Mucosa of stomach (tissue), 1 donor: ENCODE measurements at regions not wholly inside any gene's neighbourhood (a gene's known extent, or its start where the extent isn't known, plus 50 kb on each side); places are given as distances from the start of the nearest gene placed in this dataset.
"Not testable (repeated sequence)": the region's sequence is repeated elsewhere in the genome, so short reads cannot be mapped to it uniquely, and the experiment has no call there.

Experiments
- H3K27me3 ChIP-seq: one replicate; pipeline ENCODE4 v1.7.0; 2013; ENCODE audit warnings: mild to moderate bottlenecking, low read length; ENCODE audit not compliant: control insufficient read depth, insufficient read depth
- H3K36me3 ChIP-seq: one replicate; pipeline ENCODE4 v1.7.0; 2013; ENCODE audit warnings: low read length; ENCODE audit not compliant: control insufficient read depth, insufficient read depth
- H3K4me1 ChIP-seq: one replicate; pipeline ENCODE4 v1.7.0; 2013; ENCODE audit warnings: mild to moderate bottlenecking, low read length; ENCODE audit not compliant: control insufficient read depth, insufficient read depth
- H3K4me3 ChIP-seq: one replicate; pipeline ENCODE4 v1.7.0; 2013; ENCODE audit warnings: low read length
- H3K9ac ChIP-seq: one replicate; pipeline ENCODE4 v1.7.0; 2013; ENCODE audit warnings: mild to moderate bottlenecking, low read length, moderate library complexity
- H3K9me3 ChIP-seq: one replicate; pipeline ENCODE4 v1.7.0; 2013; ENCODE audit warnings: mild to moderate bottlenecking, low read length, moderate library complexity; ENCODE audit not compliant: control insufficient read depth
- donor health status: Pancreatic carcinoma.

DNA sequence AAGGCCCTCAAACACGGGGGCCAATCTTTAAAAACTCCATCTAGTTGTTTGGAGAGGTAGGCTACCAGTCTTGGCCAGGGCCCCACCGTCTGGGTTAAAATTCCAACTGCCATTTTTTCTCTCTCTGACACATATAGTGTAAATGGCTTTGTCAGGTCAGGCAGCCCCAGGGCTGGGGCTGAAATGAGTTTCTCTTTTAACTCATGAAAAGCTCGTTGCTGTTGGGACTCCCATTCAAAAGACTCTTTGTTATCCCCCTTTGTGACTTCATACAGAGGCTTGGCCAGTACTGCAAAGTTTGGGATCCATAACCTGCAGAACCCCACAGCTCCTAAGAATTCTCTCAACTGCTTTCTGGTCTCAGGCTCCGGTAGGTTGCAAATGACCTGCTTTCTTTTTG lies 99.4 kb upstream of the SLC1A4 start:
- H3K36me3 ChIP-seq: no peaks in the 10 kb centered on the region
- no peaks in the 10 kb centered on the region for H3K27me3 ChIP-seq
- H3K9ac ChIP-seq: no peak overlapping the region
- no peaks in the 10 kb centered on the region for H3K4me1 ChIP-seq
- no peaks in the 10 kb centered on the region for H3K9me3 ChIP-seq
- no peak overlapping the region for H3K4me3 ChIP-seq

- H3K9me3 ChIP-seq, H3K27me3 ChIP-seq, H3K9ac ChIP-seq, H3K36me3 ChIP-seq, H3K4me3 ChIP-seq: not testable (repeated sequence)
- H3K4me1 ChIP-seq: peaks cover 11% of the 10 kb centered on the region
These were observed 92.6 kb upstream of the SLC1A4 start for GRCh38 chr2:64896572-64896971.

DNA sequence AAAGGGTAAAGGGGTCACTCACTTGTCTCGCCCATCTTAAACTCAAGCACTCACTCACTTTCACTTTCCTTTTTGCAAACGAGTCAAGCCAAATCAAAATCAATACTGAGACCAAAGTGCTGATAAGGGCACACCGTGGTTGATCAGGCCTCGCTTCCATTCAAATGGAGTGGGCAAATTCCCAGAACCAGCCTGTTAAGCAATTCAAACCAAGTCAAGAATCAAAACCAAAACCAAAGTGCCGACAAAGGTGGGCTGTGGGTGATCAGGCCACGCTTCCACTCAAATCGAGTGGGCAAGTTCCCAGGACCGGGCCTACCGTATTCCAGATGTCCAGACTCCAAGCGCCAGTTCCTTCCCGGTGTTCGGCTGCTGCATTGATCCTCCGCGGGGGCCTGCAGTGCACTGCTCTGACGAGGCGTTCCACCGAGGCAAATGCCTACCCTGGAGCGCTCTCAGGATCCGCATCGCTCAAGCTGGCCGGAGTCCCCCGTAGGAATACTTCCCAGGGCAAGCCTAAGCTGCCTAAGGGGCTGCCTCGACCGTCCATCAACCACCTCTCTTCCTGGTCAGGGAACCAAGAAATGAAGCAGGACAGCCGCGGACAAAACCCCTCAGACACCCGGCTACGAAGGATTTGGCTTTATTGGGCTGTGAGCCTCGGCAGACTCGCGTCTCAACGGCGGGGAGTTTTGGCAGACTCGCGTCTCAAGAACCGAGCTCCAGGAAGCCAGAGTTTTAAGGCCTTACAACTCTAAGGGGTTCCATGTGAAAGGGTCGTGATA lies 89.9 kb upstream of the SLC1A4 start:
- H3K9me3 ChIP-seq: no peaks in the 10 kb centered on the region
- no peaks in the 10 kb centered on the region for H3K27me3 ChIP-seq
- no peak overlapping the region for H3K4me3 ChIP-seq
- peaks cover 21% of the 10 kb centered on the region for H3K4me1 ChIP-seq
- H3K36me3 ChIP-seq: no peaks in the 10 kb centered on the region
- no peak overlapping the region for H3K9ac ChIP-seq

DNA sequence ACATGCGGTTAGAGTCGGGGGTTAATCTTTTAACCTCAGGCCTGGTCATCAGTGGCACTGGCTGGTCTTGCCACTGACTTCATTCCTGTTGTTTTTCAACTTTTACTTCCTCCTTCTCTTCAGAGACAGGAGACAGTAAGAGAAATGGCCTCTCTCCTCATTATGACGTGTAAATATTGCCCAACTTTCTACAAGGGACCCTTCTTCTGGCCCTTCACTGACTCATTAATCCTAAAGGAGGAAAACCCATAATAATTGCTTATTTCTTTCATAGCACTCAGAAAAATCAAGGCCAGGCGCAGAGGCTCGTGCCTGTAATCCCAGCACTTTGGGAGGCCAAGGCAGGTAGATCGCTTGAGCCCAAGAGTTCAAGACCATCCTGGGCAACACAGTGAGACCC lies 89.3 kb upstream of the SLC1A4 start:
- H3K9me3 ChIP-seq, H3K4me3 ChIP-seq, H3K27me3 ChIP-seq, H3K36me3 ChIP-seq, H3K9ac ChIP-seq: not testable (repeated sequence)
- H3K4me1 ChIP-seq: peaks cover 26% of the 10 kb centered on the region

DNA sequence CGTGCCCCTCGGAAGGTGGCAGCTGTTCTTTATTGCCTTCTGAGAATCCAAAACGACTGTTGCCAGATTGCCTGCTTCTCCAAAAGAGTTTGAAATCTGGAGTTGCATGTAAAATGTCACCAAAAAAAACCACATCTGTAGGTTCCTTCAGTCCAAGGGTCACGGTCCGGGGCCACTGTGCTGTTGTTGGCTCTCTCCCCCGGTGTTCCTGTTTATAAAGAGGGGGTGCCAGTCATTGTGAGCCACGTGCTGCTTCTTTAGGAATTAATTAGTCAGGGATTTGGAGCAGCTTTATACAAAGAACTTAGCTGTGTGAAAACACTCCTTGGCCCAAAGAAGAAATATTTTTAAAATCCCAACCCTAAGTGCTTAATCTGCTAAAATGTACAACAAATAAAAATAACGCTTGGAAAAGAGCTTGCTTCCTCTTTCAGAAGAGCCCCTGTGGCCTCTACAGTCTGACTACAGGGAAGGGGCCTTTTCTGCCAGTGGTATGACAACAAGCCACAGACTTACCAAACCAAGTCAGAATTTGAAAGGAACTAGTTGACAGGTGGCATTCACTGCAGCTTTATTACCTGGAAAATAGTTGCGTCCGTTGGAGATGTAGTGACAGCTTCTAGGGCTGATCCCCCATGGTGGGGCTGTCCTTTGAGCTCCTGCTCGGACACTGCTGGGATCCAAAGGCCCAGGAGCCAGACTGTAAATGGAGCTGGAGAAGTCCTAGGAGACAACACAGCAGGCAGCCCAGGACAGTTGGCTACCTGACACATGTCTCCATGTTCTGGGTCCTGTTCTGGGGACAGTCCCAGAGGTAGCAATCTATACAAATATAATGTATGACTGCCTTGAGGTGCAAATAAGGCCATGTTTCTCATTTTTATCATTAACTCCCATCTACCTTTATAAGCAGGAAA lies 84.5 kb upstream of the SLC1A4 start:
- H3K4me1 ChIP-seq: peaks cover 23% of the 10 kb centered on the region
- no peaks in the 10 kb centered on the region for H3K9me3 ChIP-seq
- no peak overlapping the region for H3K4me3 ChIP-seq
- no peak overlapping the region for H3K9ac ChIP-seq
- no peaks in the 10 kb centered on the region for H3K36me3 ChIP-seq
- no peaks in the 10 kb centered on the region for H3K27me3 ChIP-seq

DNA sequence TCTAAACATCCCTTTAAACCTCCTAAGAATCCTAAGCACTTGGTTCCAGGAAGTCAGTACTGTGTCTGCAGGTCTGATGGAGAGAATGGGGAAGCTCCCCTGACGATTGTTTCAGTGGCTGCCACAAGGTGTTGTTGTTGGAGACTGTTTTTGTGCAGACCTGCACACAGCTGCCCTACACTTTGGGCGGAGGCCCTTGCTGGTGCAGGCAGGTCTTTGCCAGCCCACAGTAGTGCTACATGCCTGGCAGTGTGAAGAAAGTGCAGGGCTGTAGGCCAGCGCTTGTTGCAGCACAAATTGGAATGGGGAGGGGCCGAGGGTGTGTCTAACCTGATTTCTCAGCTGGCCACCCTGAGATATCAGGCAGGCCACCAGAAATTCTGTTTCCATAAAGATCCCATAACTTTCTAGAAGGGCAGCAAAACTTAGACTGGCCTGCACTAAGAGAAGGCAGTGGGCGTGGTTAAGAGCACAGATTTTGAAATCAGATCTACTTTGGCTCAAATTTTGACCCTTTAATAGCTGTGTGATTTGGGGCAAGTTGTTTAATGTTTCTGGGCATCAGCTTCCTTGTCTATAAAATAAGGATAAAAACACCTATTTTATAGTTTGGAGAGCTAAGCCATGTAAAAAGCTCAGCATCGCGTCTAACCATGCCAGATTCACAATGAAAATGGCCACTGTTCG lies 83.7 kb upstream of the SLC1A4 start:
- H3K27me3 ChIP-seq: no peaks in the 10 kb centered on the region
- H3K36me3 ChIP-seq: no peaks in the 10 kb centered on the region
- H3K4me1 ChIP-seq: peaks cover 23% of the 10 kb centered on the region
- no peak overlapping the region for H3K4me3 ChIP-seq
- H3K9ac ChIP-seq: no peak overlapping the region
- H3K9me3 ChIP-seq: no peaks in the 10 kb centered on the region

- no peaks in the 10 kb centered on the region for H3K9me3 ChIP-seq
- H3K27me3 ChIP-seq: no peaks in the 10 kb centered on the region
- no peak overlapping the region for H3K4me3 ChIP-seq
- H3K9ac ChIP-seq: no peak overlapping the region
- H3K36me3 ChIP-seq: no peaks in the 10 kb centered on the region
- peaks cover 23% of the 10 kb centered on the region for H3K4me1 ChIP-seq
These were observed 82.2 kb upstream of the SLC1A4 start for GRCh38 chr2:64906853-64907536.

DNA sequence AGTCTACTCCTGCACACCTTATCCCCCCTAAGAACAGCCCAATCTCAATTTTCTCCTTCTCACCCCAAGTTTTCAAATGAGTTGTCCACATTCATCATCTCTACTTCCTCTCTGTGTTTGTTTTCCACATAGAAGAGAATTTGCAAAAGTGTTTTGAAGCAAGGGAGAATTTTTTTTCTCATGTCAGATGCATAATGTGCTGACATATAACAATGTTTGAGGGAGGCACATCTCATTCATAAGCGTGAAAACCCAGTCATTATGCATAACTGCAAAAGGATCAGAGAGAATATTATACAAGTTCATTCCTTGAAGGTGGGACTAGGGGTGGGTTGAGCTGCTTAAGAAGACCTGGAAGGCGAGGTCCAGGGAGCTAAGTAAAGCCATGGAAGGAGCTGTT lies 80.8 kb upstream of the SLC1A4 start:
- no peak overlapping the region for H3K9ac ChIP-seq
- no peaks in the 10 kb centered on the region for H3K36me3 ChIP-seq
- H3K4me3 ChIP-seq: no peak overlapping the region
- no peaks in the 10 kb centered on the region for H3K27me3 ChIP-seq
- no peaks in the 10 kb centered on the region for H3K9me3 ChIP-seq
- H3K4me1 ChIP-seq: peaks cover 23% of the 10 kb centered on the region

DNA sequence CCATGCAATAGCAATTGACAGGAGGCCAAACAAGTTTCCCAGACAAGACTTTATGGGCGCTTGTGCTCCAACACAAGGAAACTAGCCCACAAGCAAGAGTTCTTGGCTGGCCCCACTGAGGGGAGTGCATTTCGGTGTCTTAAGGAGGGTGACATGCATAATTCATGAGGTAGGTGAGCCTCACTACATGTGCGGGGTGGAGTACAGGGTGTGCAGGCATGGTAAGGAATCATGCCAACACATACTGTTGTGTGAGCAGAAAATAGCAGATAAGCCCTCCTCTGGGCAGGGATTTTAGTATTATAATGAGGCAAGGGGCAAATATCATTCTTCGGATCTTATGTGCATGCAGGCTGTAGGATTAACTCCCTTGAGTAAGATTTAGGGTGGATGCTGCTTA lies 78.7 kb upstream of the SLC1A4 start:
- Histone ChIP-seq H3K9ac (no peak overlapping the region), H3K27me3 (no peaks in the 10 kb centered on the region), H3K4me1 (peaks cover 2% of the 10 kb centered on the region), H3K9me3 (no peaks in the 10 kb centered on the region), H3K36me3 (no peaks in the 10 kb centered on the region), H3K4me3 (no peak overlapping the region)

DNA sequence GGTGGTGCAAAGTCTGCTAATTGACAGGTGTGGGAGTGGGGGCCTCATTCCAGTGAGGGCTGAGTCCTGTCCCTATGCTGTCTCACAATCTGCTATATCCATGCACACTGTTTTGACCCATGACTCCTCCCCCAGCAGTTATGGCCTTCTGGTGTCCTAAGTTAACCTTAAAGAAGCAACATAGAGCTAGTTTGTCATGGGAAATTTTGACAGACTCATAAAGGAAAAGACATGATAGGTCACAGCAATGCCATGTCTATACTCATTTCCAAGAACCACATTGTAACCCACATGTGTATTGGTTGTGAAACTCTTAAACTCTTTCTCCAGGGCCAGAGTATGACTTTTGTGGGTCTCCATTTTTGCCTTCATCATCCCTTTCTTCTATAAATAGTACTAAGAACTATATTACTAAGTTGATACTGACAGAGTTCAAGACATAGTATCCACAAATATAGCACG lies 78.2 kb upstream of the SLC1A4 start:
- Histone ChIP-seq H3K4me3 (no peak overlapping the region), H3K4me1 (no peaks in the 10 kb centered on the region), H3K9ac (no peak overlapping the region), H3K9me3 (no peaks in the 10 kb centered on the region), H3K27me3 (no peaks in the 10 kb centered on the region), H3K36me3 (no peaks in the 10 kb centered on the region)

- no peaks in the 10 kb centered on the region for H3K9me3 ChIP-seq
- H3K4me1 ChIP-seq: no peaks in the 10 kb centered on the region
- no peaks in the 10 kb centered on the region for H3K27me3 ChIP-seq
- H3K4me3 ChIP-seq: no peak overlapping the region
- H3K36me3 ChIP-seq: no peaks in the 10 kb centered on the region
- H3K9ac ChIP-seq: no peak overlapping the region
These were observed 75.8 kb upstream of the SLC1A4 start for GRCh38 chr2:64913357-64913869.
